SIG-M5 (cell line): ENCODE measurements at regions not wholly inside any gene's neighbourhood (a gene's known extent, or its start where the extent isn't known, plus 50 kb on each side); places are given as distances from the start of the nearest gene placed in this dataset.

Source experiments
- DNase-seq: peaks from one replicate; lab custom pipeline; 2025; lab: John Stamatoyannopoulos, UW

GRCh38 chr12:115259968-115260747 is 576.2 kb upstream of the TBX3 start:
- DNase-seq = no peak

- DNase-seq = no peak
These were observed 573.8 kb upstream of the TBX3 start for GRCh38 chr12:115257791-115258190.

DNA sequence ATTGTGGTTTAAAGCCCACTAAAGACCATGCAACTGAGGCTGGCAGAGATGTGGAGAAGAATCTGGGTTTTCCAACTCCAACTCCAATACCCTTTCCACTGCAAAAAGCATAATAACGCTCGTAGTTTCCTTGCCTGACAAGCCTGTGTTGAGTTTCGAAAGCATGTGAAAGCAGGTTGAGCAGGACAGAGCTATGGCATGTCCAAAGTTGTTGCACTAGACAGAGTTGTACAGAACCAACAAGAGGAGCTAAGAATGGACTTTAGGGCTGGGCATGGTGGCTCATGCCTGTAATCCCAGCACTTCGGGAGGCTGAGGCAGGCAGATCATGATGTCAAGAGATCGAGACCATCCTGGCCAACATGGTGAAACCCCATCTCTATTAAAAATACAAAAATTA is 572.0 kb upstream of the TBX3 start:
- no peak for DNase-seq

GRCh38 chr12:115255257-115255656 is 571.3 kb upstream of the TBX3 start:
- DNase-seq = no peak

DNA sequence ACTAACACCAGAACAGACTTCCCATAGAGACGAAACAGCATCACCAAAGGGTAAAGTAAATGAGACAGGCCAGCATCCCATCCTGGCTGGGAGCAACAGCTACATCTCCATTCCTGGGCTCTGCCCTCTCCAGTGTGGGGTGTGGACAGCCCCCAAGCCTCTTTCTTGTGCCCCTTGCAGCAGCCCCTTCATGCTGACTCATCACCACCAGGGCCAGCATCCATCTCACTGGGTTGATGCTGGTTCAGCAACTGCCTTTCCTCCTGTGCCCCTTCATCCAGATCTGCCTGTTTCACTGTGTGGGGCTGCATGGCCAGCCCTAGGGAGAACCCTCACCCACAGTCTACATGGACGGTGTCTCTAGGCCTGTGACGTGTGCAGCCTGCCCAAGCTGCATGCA is 569.1 kb upstream of the TBX3 start:
- no peak for DNase-seq

- no peak for DNase-seq
These were observed 567.8 kb upstream of the TBX3 start for GRCh38 chr12:115251727-115252126.

DNA sequence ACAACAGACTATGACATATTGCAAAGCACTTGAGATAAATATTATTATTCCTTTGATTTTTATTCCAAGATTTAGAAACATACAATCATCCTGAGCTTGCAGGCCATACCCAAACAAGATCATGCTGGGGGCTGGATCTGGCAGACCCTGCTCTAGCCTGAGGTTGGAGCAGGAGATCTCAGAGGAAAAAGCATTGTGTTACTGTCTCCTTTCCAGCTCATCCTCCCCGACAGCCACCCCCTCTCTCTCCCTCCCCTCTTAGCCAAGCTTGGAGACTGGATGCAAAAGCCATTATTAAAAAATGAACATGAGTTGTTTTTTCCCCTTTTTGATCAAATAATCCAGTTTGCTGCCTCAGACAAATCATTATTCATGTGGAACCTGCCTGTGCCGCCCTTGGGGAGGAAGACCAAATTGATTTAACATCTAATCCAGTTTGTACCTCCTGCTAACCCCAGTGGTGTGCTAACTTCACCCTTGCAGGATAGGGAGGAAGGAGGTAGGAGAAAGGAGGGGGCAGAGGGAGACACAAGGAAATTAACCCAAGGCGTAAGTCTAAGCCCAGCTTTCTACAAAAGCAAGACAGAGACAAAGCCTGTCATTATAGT is 565.8 kb upstream of the TBX3 start:
- no peak for DNase-seq

DNA sequence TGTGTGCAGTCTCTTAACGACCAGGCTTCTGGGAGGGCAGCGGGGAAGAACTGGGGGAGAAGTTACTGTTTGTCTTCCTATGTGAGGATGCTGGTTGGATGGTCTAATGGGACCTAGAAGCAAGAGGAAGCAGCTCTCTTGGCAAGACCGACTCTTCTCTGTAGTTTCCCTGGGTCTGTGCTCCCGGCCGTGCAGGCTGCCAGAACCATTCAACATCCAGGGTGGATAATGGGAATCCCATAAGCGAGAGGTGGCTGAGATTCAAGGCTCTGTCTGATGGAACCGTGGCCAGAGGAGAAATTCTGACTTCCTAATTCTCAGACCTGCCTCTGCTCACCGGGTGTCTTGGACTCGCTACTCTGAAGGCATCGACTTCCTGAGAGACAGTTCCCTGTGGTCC is 561.0 kb upstream of the TBX3 start:
- DNase-seq = no peak

GRCh38 chr12:115243933-115244628 is 560.1 kb upstream of the TBX3 start:
- no peak for DNase-seq

DNA sequence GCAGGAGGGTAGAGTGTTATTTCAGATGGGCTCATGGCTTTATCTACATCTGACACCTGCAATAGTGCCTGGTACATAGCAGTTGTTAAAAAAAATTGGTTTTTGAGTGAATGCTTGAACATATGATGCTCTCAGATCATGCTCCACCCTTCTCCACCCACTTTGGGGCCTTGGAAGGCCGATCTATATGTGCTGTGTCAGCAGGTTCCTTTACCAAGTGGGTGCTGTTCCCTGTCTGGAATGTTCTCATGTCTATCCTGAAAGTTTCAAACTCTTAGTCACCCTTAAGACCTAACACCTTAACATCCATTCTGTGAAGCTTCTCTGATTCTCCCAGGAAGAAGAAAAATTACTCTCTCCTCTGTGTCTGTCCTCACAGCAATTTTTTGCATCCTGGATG is 556.3 kb upstream of the TBX3 start:
- no peak for DNase-seq

- DNase-seq = no peak
These were observed 551.9 kb upstream of the TBX3 start for GRCh38 chr12:115235880-115236279.

- no peak for DNase-seq
These were observed 550.0 kb upstream of the TBX3 start for GRCh38 chr12:115233891-115234543.

- no peak for DNase-seq
These were observed 548.6 kb upstream of the TBX3 start for GRCh38 chr12:115232455-115233156.

GRCh38 chr12:115230606-115231005 is 546.6 kb upstream of the TBX3 start:
- no peak for DNase-seq

DNA sequence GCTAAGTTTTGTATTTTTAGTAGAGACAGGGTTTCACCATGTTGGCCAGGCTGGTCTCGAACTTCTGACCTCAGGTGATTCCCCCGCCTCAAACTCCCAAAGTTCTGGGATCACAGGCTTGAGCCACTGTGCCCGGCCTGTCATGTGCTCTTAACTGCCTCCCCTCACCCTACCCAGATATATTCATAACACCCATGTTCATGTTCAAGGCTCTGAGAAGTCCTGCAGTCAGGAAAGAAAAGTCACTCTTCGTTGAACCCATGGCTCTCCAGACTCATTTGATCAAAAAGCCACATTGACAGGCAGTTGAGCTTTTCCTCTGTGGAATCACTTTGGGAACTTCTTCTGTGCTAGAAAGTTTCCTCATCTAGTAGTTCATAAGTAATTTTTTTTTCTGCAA is 545.5 kb upstream of the TBX3 start:
- no peak for DNase-seq

GRCh38 chr12:115228434-115228833 is 544.5 kb upstream of the TBX3 start:
- DNase-seq = no peak

DNA sequence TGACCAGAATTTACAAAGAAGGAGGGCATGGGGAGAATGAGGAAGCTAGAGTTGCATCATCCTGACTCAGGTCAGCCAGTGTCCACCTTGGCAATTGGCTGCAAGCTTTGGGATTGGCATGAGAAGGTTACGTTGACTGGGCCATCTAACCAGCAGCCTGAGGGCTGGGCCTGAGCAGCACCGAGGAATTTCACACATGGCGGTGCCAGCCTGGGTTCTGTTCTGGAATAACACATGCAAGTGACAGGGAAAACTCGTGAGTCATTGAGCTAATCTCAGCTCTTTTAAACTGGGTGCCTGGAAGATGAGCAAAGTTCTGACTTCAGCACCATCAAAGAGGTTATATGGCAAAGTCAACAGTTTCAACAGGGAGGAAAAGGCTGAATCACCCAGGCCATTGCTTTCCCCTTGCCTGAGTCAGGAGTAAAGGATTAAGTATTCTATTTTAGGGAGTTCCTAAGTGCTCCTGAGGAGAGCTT is 543.2 kb upstream of the TBX3 start:
- no peak for DNase-seq

- no peak for DNase-seq
These were observed 541.9 kb upstream of the TBX3 start for GRCh38 chr12:115225845-115226244.

GRCh38 chr12:115223991-115224390 is 540.0 kb upstream of the TBX3 start:
- no peak for DNase-seq

- DNase-seq = no peak
These were observed 539.3 kb upstream of the TBX3 start for GRCh38 chr12:115223322-115223721.

- DNase-seq = no peak
These were observed 538.2 kb upstream of the TBX3 start for GRCh38 chr12:115222220-115222619.

- no peak for DNase-seq
These were observed 532.3 kb upstream of the TBX3 start for GRCh38 chr12:115216301-115216700.
